PC-9 (cell line): ENCODE measurements at regions not wholly inside any gene's neighbourhood (a gene's known extent, or its start where the extent isn't known, plus 50 kb on each side); places are given as distances from the start of the nearest gene placed in this dataset.

Experiments
- BruUV-seq: library from RNA; stranded (reverse); fragments of 400-500 nt; replicated peaks from 2 replicates; lab custom pipeline; 2021; lab: Mats Ljungman, UMichigan
- CTCF ChIA-PET: fragments of 300-600 bp; sonication (Branson Sonifier 250); formaldehyde crosslinking; loops from one replicate; lab custom pipeline; 2022; ENCODE audit warnings: antibody characterized with exemption; lab: Charles Lee
- POLR2A ChIA-PET: fragments of 300-600 bp; sonication (Branson Sonifier 250); formaldehyde crosslinking; loops from one replicate; lab custom pipeline; 2022; ENCODE audit warnings: antibody characterized with exemption; ENCODE audit not compliant: unreplicated experiment; lab: Charles Lee
- DNase-seq, 2 experiments: peaks; one replicate each; pipeline versions ENCODE4 v3.0.0 to v3.0.0-alpha.2; 2015 to 2022; ENCODE audit warnings: mixed read lengths in 1 of 2
- H2AFZ ChIP-seq: fragments of 200-600 bp; sonication (generic); 2 replicates; pipeline ENCODE4 v1.8.1; 2017; ENCODE audit warnings: antibody characterized with exemption
- H3F3A ChIP-seq: fragments of 200-600 bp; sonication (generic); 2 replicates; pipeline ENCODE4 v1.8.1; 2017; ENCODE audit warnings: antibody characterized with exemption, mild to moderate bottlenecking, low read depth; ENCODE audit not compliant: insufficient read depth
- H3K27ac ChIP-seq: fragments of 200-600 bp; sonication (generic); 2 replicates; pipeline ENCODE4 v1.6.1; 2016; ENCODE audit warnings: mixed run types
- H3K27me3 ChIP-seq: fragments of 200-600 bp; sonication (generic); 2 replicates; pipeline ENCODE4 v1.6.1; 2016; ENCODE audit warnings: low read depth, mixed run types; ENCODE audit not compliant: insufficient read depth
- H3K36me3 ChIP-seq: fragments of 200-600 bp; sonication (generic); 2 replicates; pipeline ENCODE4 v1.6.1; 2016; ENCODE audit warnings: low read depth, mixed run types
- H3K4me1 ChIP-seq: fragments of 200-600 bp; sonication (generic); replicated peaks from 2 replicates; pipeline ENCODE4 v1.6.1; 2016; ENCODE audit warnings: mixed run types; ENCODE audit not compliant: insufficient read depth
- H3K4me2 ChIP-seq: fragments of 200-600 bp; sonication (generic); 2 replicates; pipeline ENCODE4 v1.6.1; 2017; ENCODE audit warnings: mixed run types
- H3K4me3 ChIP-seq: fragments of 200-600 bp; sonication (generic); 2 replicates; pipeline ENCODE4 v1.6.1; 2016; ENCODE audit warnings: mixed run types
- H3K79me2 ChIP-seq: fragments of 200-600 bp; sonication (generic); 2 replicates; pipeline ENCODE4 v1.6.1; 2017; ENCODE audit warnings: low read depth, mixed run types
- H3K9me2 ChIP-seq: fragments of 200-600 bp; sonication (generic); 2 replicates; pipeline ENCODE4 v1.8.1; 2017; ENCODE audit warnings: mild to moderate bottlenecking; ENCODE audit not compliant: insufficient read depth
- H3K9me3 ChIP-seq: fragments of 200-600 bp; sonication (generic); 2 replicates; pipeline ENCODE4 v1.8.1; 2016; ENCODE audit warnings: low read depth; ENCODE audit not compliant: insufficient read depth
- H4K20me1 ChIP-seq: fragments of 200-600 bp; sonication (generic); 2 replicates; pipeline ENCODE4 v1.8.1; 2017; ENCODE audit not compliant: insufficient read depth
- CTCF ChIP-seq: fragments of 200-600 bp; sonication (generic); conservative IDR thresholded peaks from 2 replicates; pipeline ENCODE4 v1.6.1; 2017; ENCODE audit warnings: mixed run types, antibody characterized with exemption, mild to moderate bottlenecking, moderate library complexity
- EZH2 ChIP-seq: fragments of 200-600 bp; sonication (generic); IDR thresholded peaks from 2 replicates; pipeline ENCODE4 v1.8.0; 2017; ENCODE audit warnings: antibody characterized with exemption, low read depth
- intact Hi-C: fragments of 100-400 bp; cut with micrococcal nuclease; formaldehyde crosslinking; loops from one replicate; pipeline ENCODE4 v1.10.0; 2022; ENCODE audit not compliant: unreplicated experiment

GRCh38 chr1:226495716-226496115 is 52.8 kb upstream of the STUM start:
- POLR2A ChIA-PET = interaction anchor here (0.5 kb wide), 1 partner anchor 323 kb away, joined by 3 read pairs; no protein-coding TSS in a partner anchor
- CTCF ChIA-PET = no interaction called here

GRCh38 chr1:226496453-226497015 is 52.0 kb upstream of the STUM start:
- no peaks in the 10 kb centered on the region for H3K9me3 ChIP-seq
- CTCF ChIA-PET = no interaction called here
- intact Hi-C loops = no loop called here
- no peaks in the 10 kb centered on the region for H3K36me3 ChIP-seq
- DNase-seq = no peak
- no peaks in the 10 kb centered on the region for H3F3A ChIP-seq
- H3K4me1 ChIP-seq = no peaks in the 10 kb centered on the region
- no peaks in the 10 kb centered on the region for H4K20me1 ChIP-seq
- H3K27ac ChIP-seq = no peak overlapping the region
- TF ChIP-seq EZH2 (no peak), CTCF (no peak)
- no peaks in the 10 kb centered on the region for H3K9me2 ChIP-seq
- no TSS peak for BruUV-seq
- no peak overlapping the region for H3K4me3 ChIP-seq
- peaks cover 60% of the 10 kb centered on the region for H3K27me3 ChIP-seq
- H2AFZ ChIP-seq = no peak overlapping the region
- POLR2A ChIA-PET = no interaction called here
- H3K4me2 ChIP-seq = no peak overlapping the region
- H3K79me2 ChIP-seq = no peaks in the 10 kb centered on the region

More at GRCh38 chr1:226495716-226496115, 52.8 kb upstream of the STUM start:
- Histone ChIP-seq H3K27me3 (peaks cover 52% of the 10 kb centered on the region), H3K4me2 (no peak overlapping the region), H3K4me3 (no peak overlapping the region), H3K4me1 (no peaks in the 10 kb centered on the region), H3K9me3 (no peaks in the 10 kb centered on the region), H4K20me1 (no peaks in the 10 kb centered on the region), H2AFZ (no peak overlapping the region), H3F3A (no peaks in the 10 kb centered on the region), H3K9me2 (no peaks in the 10 kb centered on the region), H3K36me3 (no peaks in the 10 kb centered on the region), H3K79me2 (no peaks in the 10 kb centered on the region), H3K27ac (no peak overlapping the region)
- TF ChIP-seq EZH2 (no peak), CTCF (no peak)
- BruUV-seq = no TSS peak
- intact Hi-C loops = no loop called here
- no peak for DNase-seq

- H3F3A ChIP-seq = no peaks in the 10 kb centered on the region
- H2AFZ ChIP-seq = no peak overlapping the region
- no peaks in the 10 kb centered on the region for H4K20me1 ChIP-seq
- no peak overlapping the region for H3K4me3 ChIP-seq
- H3K9me3 ChIP-seq = no peaks in the 10 kb centered on the region
- H3K79me2 ChIP-seq = no peaks in the 10 kb centered on the region
- no peak overlapping the region for H3K27ac ChIP-seq
- DNase-seq = no peak
- H3K4me1 ChIP-seq = no peaks in the 10 kb centered on the region
- no peaks in the 10 kb centered on the region for H3K9me2 ChIP-seq
- BruUV-seq = no TSS peak
- H3K27me3 ChIP-seq = peaks cover 69% of the 10 kb centered on the region
- no peak overlapping the region for H3K4me2 ChIP-seq
- intact Hi-C loops = no loop called here
- ChIA-PET CTCF (no interaction called here), POLR2A (no interaction called here)
- no peaks in the 10 kb centered on the region for H3K36me3 ChIP-seq
- no peak for TF ChIP-seq CTCF
- no peak for TF ChIP-seq EZH2
Observed at GRCh38 chr1:226497276-226497833, 51.2 kb upstream of the STUM start.
